C4-2B (cell line): ENCODE measurements at regions not wholly inside any gene's neighbourhood (a gene's known extent, or its start where the extent isn't known, plus 50 kb on each side); places are given as distances from the start of the nearest gene placed in this dataset.

Experiments used
- CTCF ChIP-seq: fragments of 450-650 bp; conservative IDR thresholded peaks from 2 replicates; pipeline ENCODE4 v1.5.1; 2017; ENCODE audit warnings: mild to moderate bottlenecking
- ZFX ChIP-seq: fragments of 450-650 bp; IDR thresholded peaks from 2 replicates; pipeline ENCODE4 v1.6.1; 2017

GRCh38 chr2:201969241-201969937 is 64.3 kb upstream of the FZD7 start:
- TF ChIP-seq ZFX (no peak), CTCF (no peak)
